Tibial nerve (tissue), 3 donors: ENCODE measurements at regions not wholly inside any gene's neighbourhood (a gene's known extent, or its start where the extent isn't known, plus 50 kb on each side); places are given as distances from the start of the nearest gene placed in this dataset.

Experiments
- CTCF ChIP-seq, 5 experiments: fragments of 200-600 bp in 3 of 5; fragments of 450-650 bp in 2 of 5; sonication (generic) in 3 of 5; IDR thresholded peaks; one replicate each; pipeline ENCODE4 v1.5.1; 2016 to 2019; ENCODE audit warnings: antibody characterized with exemption in 5 of 5, mild to moderate bottlenecking in 3 of 5, moderate library complexity in 2 of 5
- POLR2A ChIP-seq, 2 donors: fragments of 450-650 bp; IDR thresholded peaks; one replicate each; pipeline ENCODE4 v1.6.1; 2017; ENCODE audit warnings: antibody characterized with exemption in 2 of 2, mild to moderate bottlenecking in 2 of 2, moderate library complexity in 2 of 2

GRCh38 chr1:218851586-218851985 is 322.1 kb upstream of the LYPLAL1 start:
- TF ChIP-seq POLR2A (IDR thresholded peaks at IDR 0.05), result no peak
- TF ChIP-seq CTCF (IDR thresholded peaks at IDR 0.05), result no peak
